ENCODE measurements at regions not wholly inside any gene's neighbourhood (a gene's known extent, or its start where the extent isn't known, plus 50 kb on each side); places are given as distances from the start of the nearest gene placed in this dataset.

GRCh38 chr22:48394787-48395186 lies 1432.9 kb downstream of the BRD1 start:
- DNase-seq (ENCODE audit: low read depth) = no peak

GRCh38 chr22:48393885-48394284 lies 1433.8 kb downstream of the BRD1 start:
- DNase-seq (ENCODE audit: low read depth) = no peak

GRCh38 chr22:48393041-48393370 lies 1434.7 kb downstream of the BRD1 start:
- no peak for DNase-seq (ENCODE audit: low read depth)

DNA sequence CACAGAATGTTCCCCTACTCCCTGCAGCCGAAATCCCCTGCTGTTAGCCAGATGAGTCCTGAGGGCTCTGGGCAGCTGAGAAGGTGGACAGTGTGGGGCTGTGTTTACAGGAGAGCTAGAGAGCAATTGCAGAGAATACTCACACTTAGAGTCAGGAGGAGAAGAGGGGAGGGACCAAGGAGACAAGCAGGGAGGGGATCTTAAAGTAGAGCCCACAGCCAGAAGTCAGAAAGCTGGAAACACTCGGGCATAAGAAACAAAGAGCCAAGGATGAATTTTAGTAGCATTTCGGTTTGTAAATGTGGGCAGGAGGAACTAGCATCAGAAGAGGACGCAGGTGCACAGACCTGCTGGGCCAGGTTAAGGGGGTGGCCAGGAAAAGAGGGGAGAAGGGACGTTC lies 1435.9 kb downstream of the BRD1 start:
- DNase-seq (ENCODE audit: low read depth) = no peak

- DNase-seq (ENCODE audit: low read depth) = no peak
These were observed 1436.4 kb downstream of the BRD1 start for GRCh38 chr22:48391171-48391711.

DNA sequence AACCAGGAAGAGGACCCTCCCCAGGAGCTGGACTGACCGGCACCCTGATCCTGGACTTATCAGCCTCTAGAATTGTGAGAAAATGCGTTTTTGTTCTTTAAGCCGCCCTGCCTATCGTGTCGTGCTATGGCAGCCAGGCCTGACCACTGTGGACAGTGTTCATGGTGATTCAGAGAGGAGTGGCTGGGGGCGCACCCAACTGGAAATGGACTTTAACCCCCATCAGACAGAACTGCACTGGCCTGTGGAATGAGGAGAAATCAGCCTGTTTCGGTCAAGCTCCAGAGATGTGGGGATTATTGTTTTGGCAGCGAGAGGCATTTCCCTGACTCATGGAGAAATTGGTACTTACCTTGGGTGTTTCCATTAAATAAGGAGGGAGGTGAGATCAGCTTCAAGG lies 1437.8 kb downstream of the BRD1 start:
- no peak for DNase-seq (ENCODE audit: low read depth)

DNA sequence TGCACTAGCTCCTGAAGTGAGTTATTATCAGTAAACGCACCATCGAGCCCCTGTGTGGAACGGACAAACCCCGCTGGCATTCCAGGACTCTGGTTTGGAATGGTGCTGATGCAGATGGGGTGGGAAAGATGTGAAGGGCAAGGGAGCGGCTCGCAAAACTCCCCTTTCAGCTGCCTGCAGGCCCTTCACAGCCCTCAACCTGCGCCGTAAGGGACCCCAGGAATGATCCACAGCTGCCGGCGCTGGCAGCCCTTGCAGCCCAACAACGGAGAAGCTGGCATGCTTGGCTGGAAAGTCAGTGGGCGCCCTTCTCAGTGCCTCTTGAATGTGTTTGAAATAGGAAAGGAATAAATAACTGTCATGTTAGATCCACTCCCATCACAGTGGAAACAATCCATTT lies 1445.5 kb downstream of the BRD1 start:
- DNase-seq (ENCODE audit: low read depth) = no peak

GRCh38 chr22:48380016-48380665 lies 1447.5 kb downstream of the BRD1 start:
- no peak for DNase-seq (ENCODE audit: low read depth)

GRCh38 chr22:48379371-48379770 lies 1448.3 kb downstream of the BRD1 start:
- no peak for DNase-seq (ENCODE audit: low read depth)

DNA sequence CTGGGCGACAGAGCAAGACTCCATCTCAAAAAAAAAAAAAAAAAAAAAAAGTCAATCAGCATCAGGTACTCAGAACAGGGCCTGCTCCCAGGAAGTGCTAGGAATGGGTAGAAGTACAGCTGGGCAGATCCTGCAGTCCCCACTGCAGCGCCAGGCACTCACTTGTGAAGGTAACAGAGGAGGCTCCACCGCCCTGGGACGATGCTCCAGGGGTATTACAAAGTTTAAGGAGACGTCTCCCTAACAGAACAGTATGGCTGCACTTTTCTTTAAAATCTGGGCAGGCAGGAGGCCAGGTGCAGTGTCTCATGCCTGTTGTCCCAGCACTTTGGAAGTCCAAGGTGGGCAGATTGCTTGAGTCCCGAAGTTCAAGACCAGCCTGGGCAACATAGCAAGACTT lies 1449.0 kb downstream of the BRD1 start:
- no peak for DNase-seq (ENCODE audit: low read depth)

DNA sequence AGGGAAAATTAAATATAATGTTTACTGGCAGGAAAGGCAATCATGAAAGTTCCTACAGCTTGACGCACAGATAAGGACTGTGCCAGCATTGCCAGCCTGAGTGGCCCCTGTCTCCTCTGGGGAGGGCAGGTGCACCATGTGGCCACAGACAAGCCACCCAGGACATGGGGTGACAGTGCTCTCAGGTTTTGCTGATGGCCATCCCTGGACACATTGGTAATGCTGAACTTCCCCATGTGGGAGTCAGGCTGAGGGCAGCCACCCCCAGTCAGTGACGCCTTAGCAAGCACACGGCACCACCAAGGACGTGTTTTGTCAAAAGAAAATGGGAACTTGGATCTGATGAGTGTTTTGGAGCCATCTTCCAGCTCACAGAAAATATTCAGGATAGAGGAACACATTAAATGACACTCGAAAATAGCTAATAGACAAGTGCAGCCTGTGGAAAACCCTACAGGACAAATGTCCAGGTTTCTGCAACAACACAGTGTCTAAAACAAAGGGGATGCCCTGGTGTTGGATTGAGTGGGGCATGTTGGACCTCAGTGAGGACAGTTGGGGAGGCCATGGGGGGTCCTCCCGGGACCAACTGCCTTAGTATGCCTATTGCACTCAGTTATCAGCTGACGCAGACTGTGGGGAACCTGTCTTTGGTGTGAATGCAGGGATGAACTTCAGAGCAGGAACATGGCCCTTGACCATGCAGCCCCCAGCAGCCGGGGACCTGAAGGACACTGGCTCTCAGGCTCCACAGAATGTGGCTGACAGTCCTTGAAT lies 1450.5 kb downstream of the BRD1 start:
- DNase-seq (ENCODE audit: low read depth) = no peak

DNA sequence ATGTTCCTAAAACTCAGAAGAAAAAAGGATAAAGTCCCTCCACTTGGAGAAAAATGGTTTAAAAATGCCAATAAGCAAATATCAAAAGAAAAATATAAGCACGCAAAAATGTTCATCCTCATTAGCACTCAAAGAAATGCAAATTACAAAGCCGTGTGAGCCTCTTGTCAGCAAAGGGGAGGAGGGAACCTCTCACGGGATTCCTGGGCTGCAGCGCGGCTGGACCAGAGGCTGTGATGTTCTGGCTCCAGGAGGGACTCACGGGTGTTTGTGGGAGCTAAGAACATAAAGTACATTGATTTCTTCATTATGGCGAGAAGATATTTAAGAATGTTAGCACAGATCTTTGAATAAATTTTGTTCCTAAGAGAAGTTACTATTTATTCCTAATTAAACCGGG lies 1451.2 kb downstream of the BRD1 start:
- no peak for DNase-seq (ENCODE audit: low read depth)

GRCh38 chr22:48373626-48374173 lies 1454.0 kb downstream of the BRD1 start:
- DNase-seq (ENCODE audit: low read depth) = no peak

GRCh38 chr22:48372390-48372789 lies 1455.3 kb downstream of the BRD1 start:
- DNase-seq (ENCODE audit: low read depth) = no peak

DNA sequence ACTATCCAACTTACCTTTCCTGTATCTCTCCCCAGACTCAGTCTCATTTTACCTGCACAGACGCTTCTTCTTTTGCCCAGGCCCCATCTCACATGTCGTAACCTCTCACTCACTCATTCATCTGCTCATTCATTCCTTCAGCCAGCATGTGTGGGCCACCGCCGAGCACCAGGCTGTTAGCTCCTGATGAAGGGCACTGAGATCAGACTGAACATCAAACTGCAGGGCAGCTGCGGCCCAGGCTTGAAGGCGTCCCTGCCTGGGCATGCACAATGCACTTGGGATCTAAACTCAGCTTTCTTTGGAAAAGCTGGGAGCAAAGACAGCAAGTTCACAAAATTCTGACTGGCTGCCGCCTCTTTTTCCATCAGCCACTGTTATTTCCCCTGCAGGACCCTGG lies 1456.3 kb downstream of the BRD1 start:
- no peak for DNase-seq (ENCODE audit: low read depth)

- DNase-seq (ENCODE audit: low read depth) = no peak
These were observed 1457.0 kb downstream of the BRD1 start for GRCh38 chr22:48370508-48371325.

DNA sequence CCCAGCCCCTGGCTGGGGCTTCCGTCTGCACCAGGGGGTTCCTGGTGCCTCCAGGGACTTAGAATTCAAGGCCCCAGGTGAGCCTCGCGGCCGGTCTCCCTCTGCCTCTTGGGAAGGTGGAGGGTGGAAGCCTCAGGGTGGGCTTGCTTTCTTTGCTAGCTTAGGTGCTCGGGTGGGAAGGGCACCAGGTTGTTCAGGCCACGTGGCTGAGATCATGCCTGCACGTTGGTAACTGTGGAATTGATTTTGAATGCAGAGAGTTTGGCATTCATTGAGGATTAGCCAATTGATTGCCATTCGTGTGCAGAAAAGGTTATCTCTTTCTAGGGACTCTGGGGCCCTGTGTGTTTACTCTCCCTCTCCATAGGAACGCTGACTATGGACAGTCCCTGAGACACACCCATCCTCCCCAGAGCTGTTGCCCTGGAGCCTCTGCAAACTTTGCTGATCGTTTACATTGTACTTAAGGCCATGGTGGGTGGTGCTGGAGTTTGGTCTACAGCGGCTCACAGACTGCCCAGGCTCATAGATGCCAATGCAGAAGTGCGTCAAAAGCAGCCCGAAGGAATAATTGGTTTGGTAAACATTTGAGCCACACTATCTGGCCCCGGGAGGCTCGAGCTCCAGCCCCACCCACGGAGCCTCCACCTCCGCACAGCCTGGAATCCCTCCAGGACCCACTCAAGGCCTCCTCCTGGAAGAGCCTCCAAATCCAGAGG lies 1457.7 kb downstream of the BRD1 start:
- no peak for DNase-seq (ENCODE audit: low read depth)

DNA sequence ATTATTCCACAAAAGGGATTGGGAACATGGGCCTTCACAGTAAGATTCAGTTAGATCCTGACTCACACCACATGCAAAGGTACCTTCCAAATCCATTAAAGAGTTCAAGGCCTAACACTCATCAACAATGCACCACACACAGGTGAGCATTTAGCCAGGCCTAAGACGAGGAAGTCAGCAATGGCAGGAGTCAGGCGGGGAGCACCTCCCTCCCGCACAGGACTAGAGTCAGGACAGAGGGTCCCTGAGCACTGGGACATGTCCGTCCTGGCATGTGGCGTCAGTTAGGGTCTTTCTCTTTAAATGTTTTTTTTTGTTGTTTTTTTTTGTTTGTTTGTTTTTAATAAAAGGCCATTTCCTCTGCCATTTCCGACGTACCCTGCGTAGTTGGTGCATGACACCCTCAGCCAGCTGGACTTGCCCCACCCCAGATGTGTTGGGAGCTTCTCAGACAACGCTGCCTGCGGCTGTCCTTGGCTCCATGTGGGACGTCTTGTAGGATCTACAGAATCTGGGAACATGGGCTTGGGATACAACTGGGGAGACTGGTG lies 1458.6 kb downstream of the BRD1 start:
- DNase-seq (ENCODE audit: low read depth) = no peak

GRCh38 chr22:48367731-48368130 lies 1459.9 kb downstream of the BRD1 start:
- no peak for DNase-seq (ENCODE audit: low read depth)

DNA sequence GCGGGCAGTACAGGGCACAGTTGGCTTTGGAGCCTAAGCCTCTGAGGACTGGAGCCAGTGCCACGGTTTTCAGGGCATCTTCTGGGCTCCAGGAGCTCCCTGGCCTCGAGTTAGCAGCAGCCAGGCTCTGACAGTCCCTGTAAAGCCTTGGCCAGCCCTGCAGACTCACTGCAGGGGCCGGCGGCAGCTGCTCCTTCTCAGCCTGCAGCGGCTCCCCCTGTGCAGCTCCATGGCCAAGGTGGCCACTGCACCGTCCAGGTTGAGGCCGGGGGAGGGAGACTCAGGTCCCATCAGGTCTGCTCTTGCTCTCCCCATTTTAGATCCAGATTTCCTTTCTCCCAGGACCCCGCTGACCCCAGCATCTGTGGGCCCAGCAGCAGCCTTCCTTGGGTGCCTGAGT lies 1461.1 kb downstream of the BRD1 start:
- no peak for DNase-seq (ENCODE audit: low read depth)

DNA sequence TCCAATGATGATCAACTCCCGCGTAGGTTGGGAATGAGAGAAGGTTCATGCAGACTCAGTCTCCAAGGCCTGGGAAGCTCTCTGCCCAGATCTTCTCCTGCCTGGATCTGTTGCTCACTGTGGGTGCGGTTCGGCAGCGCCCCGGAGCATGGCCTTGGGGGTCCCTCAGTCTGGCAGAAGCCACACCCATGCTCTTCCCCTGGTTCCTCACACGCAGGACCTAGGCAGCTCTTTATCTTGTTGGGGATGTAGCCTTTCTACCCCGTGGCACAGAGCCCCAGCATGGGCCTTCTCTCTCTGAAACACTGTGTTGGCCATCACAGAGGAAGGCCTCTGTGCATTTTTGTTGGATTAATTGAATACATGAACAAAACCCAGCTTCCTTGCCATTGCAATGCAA lies 1461.6 kb downstream of the BRD1 start:
- DNase-seq (ENCODE audit: low read depth) = no peak

DNA sequence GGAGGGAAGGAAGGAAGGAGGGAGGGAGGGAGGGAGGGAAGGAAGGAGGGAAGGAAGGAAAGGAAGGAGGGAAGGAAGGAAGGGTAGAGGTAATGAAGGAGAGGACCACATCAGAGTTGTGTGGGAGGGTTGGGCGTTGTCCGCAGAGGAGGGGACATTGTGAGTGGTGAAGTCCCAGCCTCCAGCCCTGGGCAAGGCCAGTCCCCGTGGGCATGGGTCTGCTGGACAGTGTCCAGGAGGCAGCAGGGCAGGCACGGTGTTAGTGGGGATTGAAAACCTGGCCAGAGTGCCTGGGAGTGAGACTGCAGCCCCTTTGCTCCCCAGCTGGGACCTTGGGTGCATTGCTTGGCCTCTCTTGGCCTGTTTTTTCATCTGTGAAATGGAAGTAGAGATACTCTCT lies 1462.3 kb downstream of the BRD1 start:
- DNase-seq (ENCODE audit: low read depth) = no peak

All from stimulated activated CD8-positive, alpha-beta memory T cell treated with anti-CD3 and anti-CD28 coated beads, Interleukin-12 subunit alpha, Interleukin-12 subunit beta, amount 100 ng/mL, for 1 hour (primary cell).